Breast epithelium (tissue), 3 donors: ENCODE measurements at regions not wholly inside any gene's neighbourhood (a gene's known extent, or its start where the extent isn't known, plus 50 kb on each side); places are given as distances from the start of the nearest gene placed in this dataset.

Experiments
- CTCF ChIP-seq, 3 donors: fragments of 450-650 bp; IDR thresholded peaks; one replicate each; pipeline ENCODE4 v1.5.1; 2016 to 2017; ENCODE audit warnings: antibody characterized with exemption in 3 of 3, mild to moderate bottlenecking in 3 of 3, moderate library complexity in 3 of 3
- POLR2AphosphoS5 ChIP-seq, 3 donors: sonication (generic); formaldehyde crosslinking; IDR thresholded peaks; one replicate each; pipeline ENCODE4 v1.6.1; 2017; ENCODE audit warnings: antibody characterized with exemption in 3 of 3

GRCh38 chr3:59149166-59149565, 99.3 kb upstream of the CFAP20DC start:
- TF ChIP-seq POLR2AphosphoS5 (IDR thresholded peaks at IDR 0.05) (no peak), CTCF (IDR thresholded peaks at IDR 0.05) (no peak)
